RWPE1 (cell line): ENCODE measurements at regions not wholly inside any gene's neighbourhood (a gene's known extent, or its start where the extent isn't known, plus 50 kb on each side); places are given as distances from the start of the nearest gene placed in this dataset.
A peak's percentile ranks its signal among the peaks of the same experiment; 100 is the strongest.

Experiments
- CTCF ChIA-PET: fragments of 350-600 bp; sonication (Branson Sonifier 250); formaldehyde crosslinking; extraction: SDS; loops from one replicate; lab custom pipeline; 2021; lab: Yijun Ruan, JAX
- POLR2A ChIA-PET: fragments of 400-600 bp; formaldehyde crosslinking; extraction: SDS; loops from one replicate; lab custom pipeline; 2020; ENCODE audit warnings: antibody characterized with exemption; ENCODE audit not compliant: low non-redundant PET; lab: Yijun Ruan, JAX
- DNase-seq: peaks from one replicate; pipeline ENCODE4 v3.0.0; 2012; ENCODE audit warnings: low spot score
- H3K27ac ChIP-seq: fragments of 450-650 bp; 2 replicates; pipeline ENCODE4 v1.5.1; 2017
- TF ChIP-seq, protein P1 (sequence below): fragments of 450-650 bp; conservative IDR thresholded peaks from 2 replicates; pipeline ENCODE4 v1.5.1; 2017; ENCODE audit warnings: low read depth, mild to moderate bottlenecking

- no peak for DNase-seq
- TF ChIP-seq, protein P1, sequence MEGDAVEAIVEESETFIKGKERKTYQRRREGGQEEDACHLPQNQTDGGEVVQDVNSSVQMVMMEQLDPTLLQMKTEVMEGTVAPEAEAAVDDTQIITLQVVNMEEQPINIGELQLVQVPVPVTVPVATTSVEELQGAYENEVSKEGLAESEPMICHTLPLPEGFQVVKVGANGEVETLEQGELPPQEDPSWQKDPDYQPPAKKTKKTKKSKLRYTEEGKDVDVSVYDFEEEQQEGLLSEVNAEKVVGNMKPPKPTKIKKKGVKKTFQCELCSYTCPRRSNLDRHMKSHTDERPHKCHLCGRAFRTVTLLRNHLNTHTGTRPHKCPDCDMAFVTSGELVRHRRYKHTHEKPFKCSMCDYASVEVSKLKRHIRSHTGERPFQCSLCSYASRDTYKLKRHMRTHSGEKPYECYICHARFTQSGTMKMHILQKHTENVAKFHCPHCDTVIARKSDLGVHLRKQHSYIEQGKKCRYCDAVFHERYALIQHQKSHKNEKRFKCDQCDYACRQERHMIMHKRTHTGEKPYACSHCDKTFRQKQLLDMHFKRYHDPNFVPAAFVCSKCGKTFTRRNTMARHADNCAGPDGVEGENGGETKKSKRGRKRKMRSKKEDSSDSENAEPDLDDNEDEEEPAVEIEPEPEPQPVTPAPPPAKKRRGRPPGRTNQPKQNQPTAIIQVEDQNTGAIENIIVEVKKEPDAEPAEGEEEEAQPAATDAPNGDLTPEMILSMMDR: no peak
- ChIA-PET POLR2A (no interaction called here), CTCF (no interaction called here)
- H3K27ac ChIP-seq: no peak overlapping the region
Measured at GRCh38 chr6:79782792-79783580, 151.9 kb downstream of the SH3BGRL2 start.

DNA sequence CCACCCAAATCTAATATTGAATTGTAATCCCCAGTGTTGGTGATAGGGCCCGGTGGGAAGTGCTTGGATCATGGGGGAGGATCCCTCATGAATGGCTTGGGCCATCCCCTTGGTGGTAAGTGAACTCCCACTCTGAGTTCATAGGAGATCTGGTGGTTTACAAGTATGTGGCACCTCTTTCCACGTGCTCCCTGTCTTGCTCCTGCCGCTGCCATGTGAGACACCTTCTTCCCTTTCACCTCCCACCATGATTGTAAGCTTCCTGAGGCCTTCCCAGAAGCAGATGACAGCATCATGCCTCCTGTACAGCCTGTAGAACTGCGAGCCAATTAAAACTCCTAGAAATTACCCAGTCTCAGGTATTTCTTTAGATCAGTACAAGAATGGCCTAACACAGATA lies 150.8 kb downstream of the SH3BGRL2 start:
- DNase-seq: no peak
- ChIA-PET CTCF (no interaction called here), POLR2A (no interaction called here)
- TF ChIP-seq, protein P1: no peak
- no peak overlapping the region for H3K27ac ChIP-seq

GRCh38 chr6:79780881-79781280 lies 149.8 kb downstream of the SH3BGRL2 start:
- POLR2A ChIA-PET: no interaction called here
- DNase-seq: no peak
- CTCF ChIA-PET: no interaction called here
- H3K27ac ChIP-seq: no peak overlapping the region
- TF ChIP-seq, protein P1: no peak

- TF ChIP-seq, protein P1: no peak
- H3K27ac ChIP-seq: no peak overlapping the region
- no peak for DNase-seq
- POLR2A ChIA-PET: interaction anchor here (0.7 kb wide), 1 partner anchor 470 kb away, joined by 4 read pairs; no protein-coding TSS in a partner anchor
- CTCF ChIA-PET: interaction anchor here (0.6 to 1.9 kb wide), 9 partner anchors 12 to 347 kb away, joined by 3 to 27 read pairs (median 3); no protein-coding TSS in a partner anchor
Measured at GRCh38 chr6:79778816-79779215, 147.7 kb downstream of the SH3BGRL2 start.

DNA sequence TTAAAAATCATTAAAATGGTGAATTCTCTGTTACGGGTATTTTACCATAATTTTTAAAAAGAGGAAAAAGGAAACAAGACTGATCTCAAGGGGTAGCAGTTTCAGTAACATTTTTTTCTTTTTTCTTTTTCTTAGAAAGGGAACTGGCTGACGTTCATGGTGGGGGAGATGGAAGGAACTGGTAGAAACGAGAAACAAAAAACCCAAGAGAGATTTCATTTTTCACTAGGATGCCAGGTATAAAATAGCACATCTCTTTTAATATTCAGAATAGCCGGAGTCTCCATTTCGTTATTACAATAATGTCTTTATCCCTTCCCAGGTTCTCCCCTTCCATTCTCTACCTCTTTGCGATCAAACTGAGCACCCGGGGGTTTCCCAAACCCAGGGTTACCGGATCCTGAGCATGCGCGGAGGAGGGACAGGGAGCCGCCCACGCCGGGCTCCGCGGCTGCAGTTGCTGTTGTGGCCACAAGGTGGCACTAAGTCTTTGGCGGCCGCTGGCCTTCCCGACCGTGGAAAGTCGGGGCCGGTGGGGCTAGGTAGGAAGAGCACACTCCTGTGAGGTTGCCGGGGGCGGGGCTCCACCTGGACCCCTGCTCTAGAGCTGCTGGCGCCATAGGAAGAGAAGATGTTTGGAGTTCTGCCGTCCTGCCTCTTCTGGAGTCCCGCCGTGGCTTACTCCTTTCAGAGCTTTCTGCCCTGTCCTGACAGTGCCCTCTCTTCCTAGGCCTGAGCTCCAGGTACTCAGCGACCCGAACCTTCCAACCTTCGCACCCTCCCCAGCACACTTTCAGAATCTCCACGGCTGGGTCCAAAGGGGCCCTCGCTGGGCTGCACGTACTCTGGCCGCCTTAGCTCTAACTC lies 146.8 kb downstream of the SH3BGRL2 start:
- peak; percentile 93 for DNase-seq
- TF ChIP-seq, protein P1: peak; percentile 96
- ChIA-PET POLR2A (interaction anchor here (0.7 kb wide), 1 partner anchor 471 kb away, joined by 4 read pairs; no protein-coding TSS in a partner anchor), CTCF (interaction anchor here (0.5 to 1.9 kb wide), 11 partner anchors 13 to 921 kb away, joined by 3 to 27 read pairs (median 4); no protein-coding TSS in a partner anchor)
- H3K27ac ChIP-seq: no peak overlapping the region

DNA sequence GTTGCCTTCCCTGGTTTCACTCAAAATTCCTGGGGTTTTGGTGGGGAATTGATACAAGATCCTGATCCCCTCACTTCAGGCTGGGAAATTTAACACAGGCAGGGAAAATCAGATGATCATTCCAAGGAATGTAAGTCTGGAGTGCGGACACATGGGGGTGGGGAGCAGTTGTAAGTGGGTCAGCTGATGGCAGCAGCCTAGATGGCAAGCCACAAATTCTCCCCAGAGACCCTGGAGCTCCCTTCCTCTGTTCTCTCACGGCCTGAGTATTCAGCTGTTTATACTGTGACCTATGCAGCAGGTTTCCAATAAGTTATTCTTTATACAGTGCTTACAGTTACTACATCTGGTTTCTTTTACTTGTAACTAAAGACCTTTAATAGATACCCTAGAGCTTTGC lies 144.9 kb downstream of the SH3BGRL2 start:
- ChIA-PET POLR2A (no interaction called here), CTCF (interaction anchor here (1.5 kb wide), 1 partner anchor 92 kb away, joined by 4 read pairs; no protein-coding TSS in a partner anchor)
- H3K27ac ChIP-seq: no peak overlapping the region

More for the DNA sequence above, 144.9 kb downstream of the SH3BGRL2 start:
- no peak for DNase-seq
- TF ChIP-seq, protein P1: no peak
